NCI-H2107 treated with DMSO at 0.1 percent for 48 hours (cell line): ENCODE measurements at regions not wholly inside any gene's neighbourhood (a gene's known extent, or its start where the extent isn't known, plus 50 kb on each side); places are given as distances from the start of the nearest gene placed in this dataset.
"Not testable (repeated sequence)": the region's sequence is repeated elsewhere in the genome, so short reads cannot be mapped to it uniquely, and the experiment has no call there.

Source experiments
- DNase-seq: peaks from one replicate; lab custom pipeline; 2025; ENCODE audit not compliant: unreplicated experiment; lab: John Stamatoyannopoulos, UW

GRCh38 chr2:195228547-195228946, 428.5 kb upstream of the SLC39A10 start:
- DNase-seq = not testable (repeated sequence)

- no peak for DNase-seq
Measured at GRCh38 chr2:195214072-195214471, 443.0 kb upstream of the SLC39A10 start.

GRCh38 chr2:195212586-195212985, 444.4 kb upstream of the SLC39A10 start:
- DNase-seq = no peak

GRCh38 chr2:195202163-195202845, 454.7 kb upstream of the SLC39A10 start:
- no peak for DNase-seq

- no peak for DNase-seq
Measured at GRCh38 chr2:195199864-195200263, 457.2 kb upstream of the SLC39A10 start.

GRCh38 chr2:195181059-195181705, 475.8 kb upstream of the SLC39A10 start:
- no peak for DNase-seq

- no peak for DNase-seq
Measured at GRCh38 chr2:195168369-195168768, 488.7 kb upstream of the SLC39A10 start.

GRCh38 chr2:195164930-195165329, 492.1 kb upstream of the SLC39A10 start:
- no peak for DNase-seq

- DNase-seq = no peak
Measured at GRCh38 chr2:195162918-195163317, 494.1 kb upstream of the SLC39A10 start.

GRCh38 chr2:195162194-195162593, 494.8 kb upstream of the SLC39A10 start:
- no peak for DNase-seq

- DNase-seq = no peak
Measured at GRCh38 chr2:195160963-195161362, 496.1 kb upstream of the SLC39A10 start.

GRCh38 chr2:195151711-195152110, 505.3 kb upstream of the SLC39A10 start:
- no peak for DNase-seq

GRCh38 chr2:195150819-195151218, 506.2 kb upstream of the SLC39A10 start:
- DNase-seq = no peak

GRCh38 chr2:195148004-195148403, 509.0 kb upstream of the SLC39A10 start:
- no peak for DNase-seq

GRCh38 chr2:195146761-195147541, 510.1 kb upstream of the SLC39A10 start:
- DNase-seq = no peak

GRCh38 chr2:195138435-195138834, 518.6 kb upstream of the SLC39A10 start:
- DNase-seq = no peak

GRCh38 chr2:195125889-195126288, 531.1 kb upstream of the SLC39A10 start:
- not testable (repeated sequence) for DNase-seq

- DNase-seq = no peak
Measured at GRCh38 chr2:195124391-195125079, 532.5 kb upstream of the SLC39A10 start.

GRCh38 chr2:195122653-195123052, 534.4 kb upstream of the SLC39A10 start:
- no peak for DNase-seq

- DNase-seq = no peak
Measured at GRCh38 chr2:195121341-195121740, 535.7 kb upstream of the SLC39A10 start.

GRCh38 chr2:195119231-195119630, 537.8 kb upstream of the SLC39A10 start:
- no peak for DNase-seq
